ENCODE measurements at regions not wholly inside any gene's neighbourhood (a gene's known extent, or its start where the extent isn't known, plus 50 kb on each side); places are given as distances from the start of the nearest gene placed in this dataset.

- no peak for DNase-seq (ENCODE audit: low read depth)
- H3K4me3 ChIP-seq (ENCODE audit: low read depth, low read length) = no peak overlapping the region
- no peak for TF ChIP-seq CTCF (IDR thresholded peaks at IDR 0.05; ENCODE audit: insufficient read depth, low read length, poor library complexity, severe bottlenecking)
- H3K36me3 ChIP-seq (ENCODE audit: control insufficient read depth, insufficient read depth, low read length) = no peaks in the 10 kb centered on the region
- no peaks in the 10 kb centered on the region for H3K27me3 ChIP-seq (ENCODE audit: control insufficient read depth, insufficient read depth, low read length)
Measured at GRCh38 chr5:33161421-33161820, 279.3 kb upstream of the TARS1 start.

GRCh38 chr5:33162057-33162456 is 278.7 kb upstream of the TARS1 start:
- no peak for TF ChIP-seq CTCF (IDR thresholded peaks at IDR 0.05; ENCODE audit: insufficient read depth, low read length, poor library complexity, severe bottlenecking)
- DNase-seq (ENCODE audit: low read depth) = no peak
- H3K4me3 ChIP-seq (ENCODE audit: low read depth, low read length) = no peak overlapping the region
- H3K36me3 ChIP-seq (ENCODE audit: control insufficient read depth, insufficient read depth, low read length) = no peaks in the 10 kb centered on the region
- no peaks in the 10 kb centered on the region for H3K27me3 ChIP-seq (ENCODE audit: control insufficient read depth, insufficient read depth, low read length)

- no peak overlapping the region for H3K4me3 ChIP-seq (ENCODE audit: low read depth, low read length)
- no peaks in the 10 kb centered on the region for H3K36me3 ChIP-seq (ENCODE audit: control insufficient read depth, insufficient read depth, low read length)
- no peak for TF ChIP-seq CTCF (IDR thresholded peaks at IDR 0.05; ENCODE audit: insufficient read depth, low read length, poor library complexity, severe bottlenecking)
- no peak for DNase-seq (ENCODE audit: low read depth)
- H3K27me3 ChIP-seq (ENCODE audit: control insufficient read depth, insufficient read depth, low read length) = no peaks in the 10 kb centered on the region
Measured at GRCh38 chr5:33166522-33166921, 274.2 kb upstream of the TARS1 start.

- no peak for TF ChIP-seq CTCF (IDR thresholded peaks at IDR 0.05; ENCODE audit: insufficient read depth, low read length, poor library complexity, severe bottlenecking)
- Histone ChIP-seq H3K36me3 (ENCODE audit: control insufficient read depth, insufficient read depth, low read length) (no peaks in the 10 kb centered on the region), H3K27me3 (ENCODE audit: control insufficient read depth, insufficient read depth, low read length) (no peaks in the 10 kb centered on the region), H3K4me3 (ENCODE audit: low read depth, low read length) (no peak overlapping the region)
- DNase-seq (ENCODE audit: low read depth) = no peak
Measured at GRCh38 chr5:33166948-33167347, 273.8 kb upstream of the TARS1 start.

DNA sequence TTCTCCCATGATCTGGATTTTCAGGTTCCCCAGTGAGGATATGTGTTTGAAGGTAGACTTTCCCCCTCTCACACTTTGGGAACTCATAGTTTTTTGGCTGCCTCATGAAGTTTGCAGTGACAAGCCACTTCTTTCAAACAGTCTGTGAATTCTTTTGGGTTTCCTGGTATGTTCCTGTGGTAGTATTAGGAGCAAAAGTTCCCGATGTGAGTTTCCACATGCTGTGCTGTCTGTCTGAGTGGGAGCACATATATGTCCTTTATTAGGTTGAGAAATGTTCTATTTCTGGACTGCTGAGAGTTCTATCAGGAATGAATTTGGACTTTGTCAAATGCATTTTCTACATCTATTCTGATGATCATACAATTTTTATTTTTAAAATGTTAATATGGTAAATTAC is 273.2 kb upstream of the TARS1 start:
- DNase-seq (ENCODE audit: low read depth) = no peak
- TF ChIP-seq CTCF (IDR thresholded peaks at IDR 0.05; ENCODE audit: insufficient read depth, low read length, poor library complexity, severe bottlenecking) = no peak
- Histone ChIP-seq H3K4me3 (ENCODE audit: low read depth, low read length) (no peak overlapping the region), H3K36me3 (ENCODE audit: control insufficient read depth, insufficient read depth, low read length) (no peaks in the 10 kb centered on the region), H3K27me3 (ENCODE audit: control insufficient read depth, insufficient read depth, low read length) (no peaks in the 10 kb centered on the region)

GRCh38 chr5:33170411-33170810 is 270.4 kb upstream of the TARS1 start:
- H3K36me3 ChIP-seq (ENCODE audit: control insufficient read depth, insufficient read depth, low read length) = no peaks in the 10 kb centered on the region
- H3K4me3 ChIP-seq (ENCODE audit: low read depth, low read length) = no peak overlapping the region
- no peak for TF ChIP-seq CTCF (IDR thresholded peaks at IDR 0.05; ENCODE audit: insufficient read depth, low read length, poor library complexity, severe bottlenecking)
- DNase-seq (ENCODE audit: low read depth) = no peak
- no peaks in the 10 kb centered on the region for H3K27me3 ChIP-seq (ENCODE audit: control insufficient read depth, insufficient read depth, low read length)

All from kidney epithelial cell (primary cell).